ENCODE measurements at regions not wholly inside any gene's neighbourhood (a gene's known extent, or its start where the extent isn't known, plus 50 kb on each side); places are given as distances from the start of the nearest gene placed in this dataset.

DNA sequence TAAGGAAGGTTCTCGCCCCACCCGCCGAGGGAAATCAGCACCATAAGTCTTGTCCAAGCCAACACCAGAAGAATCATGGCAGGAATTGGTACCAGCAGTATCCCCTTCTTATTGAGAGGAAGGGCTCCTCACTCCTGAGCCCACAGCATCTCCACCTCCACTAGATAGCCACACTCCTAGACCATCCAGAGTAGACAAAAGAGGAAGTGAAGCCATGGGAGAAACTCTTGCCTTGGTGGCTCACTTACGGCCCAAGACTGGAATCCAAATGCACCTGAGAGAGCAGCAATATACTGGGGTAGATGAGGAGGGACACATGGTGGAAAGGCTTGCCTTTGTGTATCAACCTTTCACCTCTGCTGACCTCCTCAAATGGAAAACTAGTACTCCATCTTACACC lies 255.3 kb upstream of the PRKX start:
- Histone ChIP-seq H3F3A (replicated peaks; ENCODE audit: low read depth) (no peaks in the 10 kb centered on the region), H4K20me1 (replicated peaks; ENCODE audit: insufficient read depth) (no peaks in the 10 kb centered on the region), H3K27me3 (ENCODE audit: insufficient read depth) (no peaks in the 10 kb centered on the region), H3K4me2 (no peak overlapping the region), H2AFZ (no peak overlapping the region), H3K4me1 (ENCODE audit: insufficient read depth) (no peaks in the 10 kb centered on the region; the same call in 1 of the 2 replicates), H3K79me2 (replicated peaks; ENCODE audit: insufficient read depth) (no peaks in the 10 kb centered on the region), H3K27ac (ENCODE audit: low read depth) (no peak overlapping the region), H3K36me3 (ENCODE audit: insufficient read depth) (no peaks in the 10 kb centered on the region), H3K4me3 (no peak overlapping the region), H3K9me2 (ENCODE audit: insufficient read depth) (no peaks in the 10 kb centered on the region)
- DNase-seq (ENCODE audit: low spot score): no peak
- H3K4me3 Mint-ChIP-seq: no peak overlapping the region
- H3K27ac Mint-ChIP-seq: no peak overlapping the region
- ATAC-seq: no peak
- H3K9me3 Mint-ChIP-seq: peaks cover 18% of the 10 kb centered on the region
- H3K27me3 Mint-ChIP-seq (ENCODE audit: insufficient read depth, low read depth, poor library complexity): no peaks in the 10 kb centered on the region
- H3K4me1 Mint-ChIP-seq: peaks cover 2% of the 10 kb centered on the region; the same call in 1 of the 3 replicates
- TF ChIP-seq, protein P1, sequence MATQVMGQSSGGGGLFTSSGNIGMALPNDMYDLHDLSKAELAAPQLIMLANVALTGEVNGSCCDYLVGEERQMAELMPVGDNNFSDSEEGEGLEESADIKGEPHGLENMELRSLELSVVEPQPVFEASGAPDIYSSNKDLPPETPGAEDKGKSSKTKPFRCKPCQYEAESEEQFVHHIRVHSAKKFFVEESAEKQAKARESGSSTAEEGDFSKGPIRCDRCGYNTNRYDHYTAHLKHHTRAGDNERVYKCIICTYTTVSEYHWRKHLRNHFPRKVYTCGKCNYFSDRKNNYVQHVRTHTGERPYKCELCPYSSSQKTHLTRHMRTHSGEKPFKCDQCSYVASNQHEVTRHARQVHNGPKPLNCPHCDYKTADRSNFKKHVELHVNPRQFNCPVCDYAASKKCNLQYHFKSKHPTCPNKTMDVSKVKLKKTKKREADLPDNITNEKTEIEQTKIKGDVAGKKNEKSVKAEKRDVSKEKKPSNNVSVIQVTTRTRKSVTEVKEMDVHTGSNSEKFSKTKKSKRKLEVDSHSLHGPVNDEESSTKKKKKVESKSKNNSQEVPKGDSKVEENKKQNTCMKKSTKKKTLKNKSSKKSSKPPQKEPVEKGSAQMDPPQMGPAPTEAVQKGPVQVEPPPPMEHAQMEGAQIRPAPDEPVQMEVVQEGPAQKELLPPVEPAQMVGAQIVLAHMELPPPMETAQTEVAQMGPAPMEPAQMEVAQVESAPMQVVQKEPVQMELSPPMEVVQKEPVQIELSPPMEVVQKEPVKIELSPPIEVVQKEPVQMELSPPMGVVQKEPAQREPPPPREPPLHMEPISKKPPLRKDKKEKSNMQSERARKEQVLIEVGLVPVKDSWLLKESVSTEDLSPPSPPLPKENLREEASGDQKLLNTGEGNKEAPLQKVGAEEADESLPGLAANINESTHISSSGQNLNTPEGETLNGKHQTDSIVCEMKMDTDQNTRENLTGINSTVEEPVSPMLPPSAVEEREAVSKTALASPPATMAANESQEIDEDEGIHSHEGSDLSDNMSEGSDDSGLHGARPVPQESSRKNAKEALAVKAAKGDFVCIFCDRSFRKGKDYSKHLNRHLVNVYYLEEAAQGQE (IDR thresholded peaks at IDR 0.05; ENCODE audit: unreplicated experiment): no peak
- TF ChIP-seq ZNF331 (CRISPR knock-in tag; IDR thresholded peaks at IDR 0.05; ENCODE audit: low read depth) (no peak), POLR2AphosphoS5 (IDR thresholded peaks at IDR 0.05; ENCODE audit: low read depth) (no peak), EZH2 (IDR thresholded peaks at IDR 0.05; ENCODE audit: low read depth, unreplicated experiment) (no peak), STAT1 (IDR thresholded peaks at IDR 0.05; ENCODE audit: unreplicated experiment) (no peak), NANOG (IDR thresholded peaks at IDR 0.05; ENCODE audit: borderline replicate concordance) (no peak), CREB1 (CRISPR knock-in tag; IDR thresholded peaks at IDR 0.05; ENCODE audit: low read depth) (no peak), ZNF114 (CRISPR knock-in tag; IDR thresholded peaks at IDR 0.05) (no peak), JUNB (IDR thresholded peaks at IDR 0.05; ENCODE audit: unreplicated experiment) (no peak), EZH2phosphoT487 (IDR thresholded peaks at IDR 0.05; ENCODE audit: unreplicated experiment) (no peak)
- TF ChIP-seq, protein P2, sequence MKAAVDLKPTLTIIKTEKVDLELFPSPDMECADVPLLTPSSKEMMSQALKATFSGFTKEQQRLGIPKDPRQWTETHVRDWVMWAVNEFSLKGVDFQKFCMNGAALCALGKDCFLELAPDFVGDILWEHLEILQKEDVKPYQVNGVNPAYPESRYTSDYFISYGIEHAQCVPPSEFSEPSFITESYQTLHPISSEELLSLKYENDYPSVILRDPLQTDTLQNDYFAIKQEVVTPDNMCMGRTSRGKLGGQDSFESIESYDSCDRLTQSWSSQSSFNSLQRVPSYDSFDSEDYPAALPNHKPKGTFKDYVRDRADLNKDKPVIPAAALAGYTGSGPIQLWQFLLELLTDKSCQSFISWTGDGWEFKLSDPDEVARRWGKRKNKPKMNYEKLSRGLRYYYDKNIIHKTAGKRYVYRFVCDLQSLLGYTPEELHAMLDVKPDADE (IDR thresholded peaks at IDR 0.05): no peak
- TF ChIP-seq, protein P3, sequence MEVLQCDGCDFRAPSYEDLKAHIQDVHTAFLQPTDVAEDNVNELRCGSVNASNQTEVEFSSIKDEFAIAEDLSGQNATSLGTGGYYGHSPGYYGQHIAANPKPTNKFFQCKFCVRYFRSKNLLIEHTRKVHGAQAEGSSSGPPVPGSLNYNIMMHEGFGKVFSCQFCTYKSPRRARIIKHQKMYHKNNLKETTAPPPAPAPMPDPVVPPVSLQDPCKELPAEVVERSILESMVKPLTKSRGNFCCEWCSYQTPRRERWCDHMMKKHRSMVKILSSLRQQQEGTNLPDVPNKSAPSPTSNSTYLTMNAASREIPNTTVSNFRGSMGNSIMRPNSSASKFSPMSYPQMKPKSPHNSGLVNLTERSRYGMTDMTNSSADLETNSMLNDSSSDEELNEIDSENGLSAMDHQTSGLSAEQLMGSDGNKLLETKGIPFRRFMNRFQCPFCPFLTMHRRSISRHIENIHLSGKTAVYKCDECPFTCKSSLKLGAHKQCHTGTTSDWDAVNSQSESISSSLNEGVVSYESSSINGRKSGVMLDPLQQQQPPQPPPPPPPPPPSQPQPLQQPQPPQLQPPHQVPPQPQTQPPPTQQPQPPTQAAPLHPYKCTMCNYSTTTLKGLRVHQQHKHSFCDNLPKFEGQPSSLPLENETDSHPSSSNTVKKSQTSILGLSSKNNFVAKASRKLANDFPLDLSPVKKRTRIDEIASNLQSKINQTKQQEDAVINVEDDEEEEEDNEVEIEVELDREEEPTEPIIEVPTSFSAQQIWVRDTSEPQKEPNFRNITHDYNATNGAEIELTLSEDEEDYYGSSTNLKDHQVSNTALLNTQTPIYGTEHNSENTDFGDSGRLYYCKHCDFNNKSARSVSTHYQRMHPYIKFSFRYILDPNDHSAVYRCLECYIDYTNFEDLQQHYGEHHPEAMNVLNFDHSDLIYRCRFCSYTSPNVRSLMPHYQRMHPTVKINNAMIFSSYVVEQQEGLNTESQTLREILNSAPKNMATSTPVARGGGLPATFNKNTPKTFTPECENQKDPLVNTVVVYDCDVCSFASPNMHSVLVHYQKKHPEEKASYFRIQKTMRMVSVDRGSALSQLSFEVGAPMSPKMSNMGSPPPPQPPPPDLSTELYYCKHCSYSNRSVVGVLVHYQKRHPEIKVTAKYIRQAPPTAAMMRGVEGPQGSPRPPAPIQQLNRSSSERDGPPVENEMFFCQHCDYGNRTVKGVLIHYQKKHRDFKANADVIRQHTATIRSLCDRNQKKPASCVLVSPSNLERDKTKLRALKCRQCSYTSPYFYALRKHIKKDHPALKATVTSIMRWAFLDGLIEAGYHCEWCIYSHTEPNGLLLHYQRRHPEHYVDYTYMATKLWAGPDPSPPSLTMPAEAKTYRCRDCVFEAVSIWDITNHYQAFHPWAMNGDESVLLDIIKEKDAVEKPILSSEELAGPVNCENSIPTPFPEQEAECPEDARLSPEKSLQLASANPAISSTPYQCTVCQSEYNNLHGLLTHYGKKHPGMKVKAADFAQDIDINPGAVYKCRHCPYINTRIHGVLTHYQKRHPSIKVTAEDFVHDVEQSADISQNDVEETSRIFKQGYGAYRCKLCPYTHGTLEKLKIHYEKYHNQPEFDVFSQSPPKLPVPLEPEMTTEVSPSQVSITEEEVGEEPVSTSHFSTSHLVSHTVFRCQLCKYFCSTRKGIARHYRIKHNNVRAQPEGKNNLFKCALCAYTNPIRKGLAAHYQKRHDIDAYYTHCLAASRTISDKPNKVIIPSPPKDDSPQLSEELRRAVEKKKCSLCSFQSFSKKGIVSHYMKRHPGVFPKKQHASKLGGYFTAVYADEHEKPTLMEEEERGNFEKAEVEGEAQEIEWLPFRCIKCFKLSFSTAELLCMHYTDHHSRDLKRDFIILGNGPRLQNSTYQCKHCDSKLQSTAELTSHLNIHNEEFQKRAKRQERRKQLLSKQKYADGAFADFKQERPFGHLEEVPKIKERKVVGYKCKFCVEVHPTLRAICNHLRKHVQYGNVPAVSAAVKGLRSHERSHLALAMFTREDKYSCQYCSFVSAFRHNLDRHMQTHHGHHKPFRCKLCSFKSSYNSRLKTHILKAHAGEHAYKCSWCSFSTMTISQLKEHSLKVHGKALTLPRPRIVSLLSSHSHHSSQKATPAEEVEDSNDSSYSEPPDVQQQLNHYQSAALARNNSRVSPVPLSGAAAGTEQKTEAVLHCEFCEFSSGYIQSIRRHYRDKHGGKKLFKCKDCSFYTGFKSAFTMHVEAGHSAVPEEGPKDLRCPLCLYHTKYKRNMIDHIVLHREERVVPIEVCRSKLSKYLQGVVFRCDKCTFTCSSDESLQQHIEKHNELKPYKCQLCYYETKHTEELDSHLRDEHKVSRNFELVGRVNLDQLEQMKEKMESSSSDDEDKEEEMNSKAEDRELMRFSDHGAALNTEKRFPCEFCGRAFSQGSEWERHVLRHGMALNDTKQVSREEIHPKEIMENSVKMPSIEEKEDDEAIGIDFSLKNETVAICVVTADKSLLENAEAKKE (CRISPR knock-in tag; IDR thresholded peaks at IDR 0.05): no peak
- TF ChIP-seq, protein P4, sequence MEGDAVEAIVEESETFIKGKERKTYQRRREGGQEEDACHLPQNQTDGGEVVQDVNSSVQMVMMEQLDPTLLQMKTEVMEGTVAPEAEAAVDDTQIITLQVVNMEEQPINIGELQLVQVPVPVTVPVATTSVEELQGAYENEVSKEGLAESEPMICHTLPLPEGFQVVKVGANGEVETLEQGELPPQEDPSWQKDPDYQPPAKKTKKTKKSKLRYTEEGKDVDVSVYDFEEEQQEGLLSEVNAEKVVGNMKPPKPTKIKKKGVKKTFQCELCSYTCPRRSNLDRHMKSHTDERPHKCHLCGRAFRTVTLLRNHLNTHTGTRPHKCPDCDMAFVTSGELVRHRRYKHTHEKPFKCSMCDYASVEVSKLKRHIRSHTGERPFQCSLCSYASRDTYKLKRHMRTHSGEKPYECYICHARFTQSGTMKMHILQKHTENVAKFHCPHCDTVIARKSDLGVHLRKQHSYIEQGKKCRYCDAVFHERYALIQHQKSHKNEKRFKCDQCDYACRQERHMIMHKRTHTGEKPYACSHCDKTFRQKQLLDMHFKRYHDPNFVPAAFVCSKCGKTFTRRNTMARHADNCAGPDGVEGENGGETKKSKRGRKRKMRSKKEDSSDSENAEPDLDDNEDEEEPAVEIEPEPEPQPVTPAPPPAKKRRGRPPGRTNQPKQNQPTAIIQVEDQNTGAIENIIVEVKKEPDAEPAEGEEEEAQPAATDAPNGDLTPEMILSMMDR (conservative IDR thresholded peaks at IDR 0.05; ENCODE audit: low read depth in 2 of 2): no peak
- H3K36me3 Mint-ChIP-seq (ENCODE audit: low read depth): peaks cover 9% of the 10 kb centered on the region; the same call in 2 of the 3 replicates
